Activated B cell treated with CpG ODN at 0.5 μM for 24 hours (primary cell): ENCODE measurements at regions not wholly inside any gene's neighbourhood (a gene's known extent, or its start where the extent isn't known, plus 50 kb on each side); places are given as distances from the start of the nearest gene placed in this dataset.
A peak's percentile ranks its signal among the peaks of the same experiment; 100 is the strongest.
"Not testable (repeated sequence)": the region's sequence is repeated elsewhere in the genome, so short reads cannot be mapped to it uniquely, and the experiment has no call there.

Source experiments
- ATAC-seq: fragments of 200-7000 bp; cut with Tn5 transposase; one replicate; pipeline ENCODE4 v1.10.0; 2021; ENCODE audit warnings: low read depth, mild to moderate bottlenecking, moderate library complexity
- CTCF ChIA-PET: fragments of 350-600 bp; sonication (Branson Sonifier 250); formaldehyde crosslinking; loops from one replicate; lab custom pipeline; 2021; ENCODE audit warnings: antibody characterized with exemption; lab: Charles Lee
- POLR2A ChIA-PET: fragments of 350-600 bp; sonication (Branson Sonifier 250); formaldehyde crosslinking; loops from one replicate; lab custom pipeline; 2021; ENCODE audit warnings: antibody characterized with exemption; lab: Charles Lee
- DNase-seq: peaks from one replicate; pipeline ENCODE4 v3.0.0; 2022
- H3K27ac Mint-ChIP-seq: one replicate; pipeline ENCODE4 v1.8.0; 2020; ENCODE audit warnings: mixed read lengths
- H3K27me3 Mint-ChIP-seq: one replicate; pipeline ENCODE4 v1.8.0; 2021; ENCODE audit warnings: mixed read lengths
- H3K36me3 Mint-ChIP-seq: one replicate; pipeline ENCODE4 v1.8.0; 2021; ENCODE audit warnings: low read depth, mixed read lengths
- H3K4me1 Mint-ChIP-seq: one replicate; pipeline ENCODE4 v1.8.0; 2021; ENCODE audit warnings: mixed read lengths
- H3K4me3 Mint-ChIP-seq: one replicate; pipeline ENCODE4 v1.8.0; 2020; ENCODE audit warnings: mild to moderate bottlenecking, mixed read lengths
- H3K9me3 Mint-ChIP-seq: one replicate; pipeline ENCODE4 v1.8.0; 2020; ENCODE audit warnings: mixed read lengths
- CTCF ChIP-seq: fragments of 200-600 bp; IDR thresholded peaks from one replicate; pipeline ENCODE4 v1.8.0; 2022; ENCODE audit warnings: antibody characterized with exemption, mild to moderate bottlenecking
- intact Hi-C: fragments of 100-400 bp; cut with micrococcal nuclease; formaldehyde crosslinking; loops from one replicate; pipeline ENCODE4 v1.15.1; 2024

- Mint-ChIP-seq H3K27ac (no peak overlapping the region), H3K4me1 (peaks cover 4% of the 10 kb centered on the region), H3K27me3 (no peaks in the 10 kb centered on the region), H3K9me3 (peaks cover 2% of the 10 kb centered on the region), H3K36me3 (no peaks in the 10 kb centered on the region), H3K4me3 (no peak overlapping the region)
- intact Hi-C loops, result no loop called here
- ATAC-seq (no peak), DNase-seq (no peak)
- ChIA-PET POLR2A (no interaction called here), CTCF (no interaction called here)
- no peak for TF ChIP-seq CTCF
Observed at GRCh38 chr6:81608776-81609175, 143.7 kb downstream of the TENT5A start.

DNA sequence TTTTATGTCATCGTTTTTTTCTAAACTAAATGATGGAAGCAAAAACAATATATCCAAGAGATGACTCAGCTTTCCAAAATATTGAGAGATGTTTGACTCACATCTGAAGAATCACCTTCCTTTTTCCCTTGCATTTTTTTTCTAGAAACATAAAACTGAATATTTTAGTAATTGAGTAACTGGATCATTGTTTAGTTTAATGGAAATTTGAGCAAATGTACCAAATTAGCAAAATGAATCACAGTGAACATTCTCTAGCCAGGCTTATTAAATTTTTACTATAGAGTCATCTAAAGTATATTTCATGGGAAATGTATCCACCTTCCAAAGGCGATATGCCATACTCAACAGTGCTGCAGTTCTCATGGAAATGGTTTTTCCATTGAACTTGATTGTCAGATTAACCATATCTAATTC lies 145.5 kb downstream of the TENT5A start:
- no peak overlapping the region for H3K27ac Mint-ChIP-seq
- H3K27me3 Mint-ChIP-seq, result no peaks in the 10 kb centered on the region
- peaks cover 4% of the 10 kb centered on the region for H3K4me1 Mint-ChIP-seq
- no peak for DNase-seq
- intact Hi-C loops, result no loop called here
- no peaks in the 10 kb centered on the region for H3K36me3 Mint-ChIP-seq
- ChIA-PET CTCF (no interaction called here), POLR2A (no interaction called here)
- TF ChIP-seq CTCF, result no peak
- peaks cover 4% of the 10 kb centered on the region for H3K9me3 Mint-ChIP-seq
- no peak for ATAC-seq
- H3K4me3 Mint-ChIP-seq, result no peak overlapping the region

GRCh38 chr6:81605526-81605925 lies 147.0 kb downstream of the TENT5A start:
- ATAC-seq (no peak), DNase-seq (no peak)
- Mint-ChIP-seq H3K4me3 (no peak overlapping the region), H3K9me3 (peaks cover 4% of the 10 kb centered on the region), H3K27ac (no peak overlapping the region), H3K27me3 (no peaks in the 10 kb centered on the region), H3K4me1 (peaks cover 8% of the 10 kb centered on the region), H3K36me3 (no peaks in the 10 kb centered on the region)
- CTCF ChIA-PET, result no interaction called here
- intact Hi-C loops, result no loop called here
- no peak for TF ChIP-seq CTCF
- POLR2A ChIA-PET, result no interaction called here

DNA sequence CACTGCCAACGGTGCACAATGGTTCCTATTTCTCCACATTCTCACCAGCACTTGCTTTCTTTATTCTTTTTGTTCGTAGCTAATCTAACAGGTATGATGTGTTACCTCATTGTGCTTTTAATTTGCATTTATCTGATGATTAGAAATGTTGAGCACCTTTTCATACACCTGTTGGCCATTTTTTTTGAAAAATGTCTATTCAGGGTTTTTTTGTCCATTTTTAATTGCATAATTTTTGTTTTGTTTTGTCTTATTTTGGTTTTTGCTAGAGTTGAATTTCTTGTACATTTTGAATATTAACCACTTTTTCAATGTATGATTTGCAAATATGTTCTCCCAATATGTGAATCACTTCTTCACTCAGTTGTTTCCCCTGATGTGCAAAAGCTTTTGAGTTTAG lies 150.6 kb downstream of the TENT5A start:
- peaks cover 4% of the 10 kb centered on the region for H3K9me3 Mint-ChIP-seq
- H3K36me3 Mint-ChIP-seq, result no peaks in the 10 kb centered on the region
- no peak for ATAC-seq
- TF ChIP-seq CTCF, result no peak
- no peak overlapping the region for H3K4me3 Mint-ChIP-seq
- CTCF ChIA-PET, result no interaction called here
- H3K27ac Mint-ChIP-seq, result no peak overlapping the region
- intact Hi-C loops, result loop anchor here (5.0 kb wide), 1 partner anchor 150 kb away; the partner anchor contains the start of gene TENT5A
- no peaks in the 10 kb centered on the region for H3K27me3 Mint-ChIP-seq
- peaks cover 12% of the 10 kb centered on the region for H3K4me1 Mint-ChIP-seq
- POLR2A ChIA-PET, result no interaction called here
- no peak for DNase-seq

GRCh38 chr6:81600488-81600887 lies 152.0 kb downstream of the TENT5A start:
- H3K9me3 Mint-ChIP-seq, H3K27me3 Mint-ChIP-seq, H3K4me3 Mint-ChIP-seq, H3K36me3 Mint-ChIP-seq, POLR2A ChIA-PET, H3K27ac Mint-ChIP-seq, CTCF ChIA-PET, DNase-seq: not testable (repeated sequence)
- intact Hi-C loops, result loop anchor here (5.0 kb wide), 1 partner anchor 152 kb away; the partner anchor contains the start of gene TENT5A
- peaks cover 12% of the 10 kb centered on the region for H3K4me1 Mint-ChIP-seq
- peak; percentile 28 for ATAC-seq

DNA sequence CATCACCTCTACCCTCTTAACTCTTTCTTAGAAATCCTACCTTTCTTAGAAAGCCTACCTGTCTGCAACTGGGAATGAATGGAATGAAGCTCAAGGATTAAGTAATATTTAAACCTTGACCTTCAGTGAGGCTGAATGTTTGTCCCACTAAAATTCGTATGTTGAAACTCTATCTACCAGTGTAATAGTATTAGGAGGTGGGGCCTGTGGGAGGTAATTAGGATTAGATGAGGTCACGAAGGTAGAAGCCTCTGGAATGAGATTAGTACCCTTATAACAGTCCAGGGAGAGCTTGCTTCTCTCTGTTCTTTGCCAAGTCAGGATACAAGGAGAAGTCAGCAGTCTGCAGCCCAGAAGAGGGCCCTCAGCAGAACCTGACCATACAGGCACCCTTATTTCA lies 158.0 kb downstream of the TENT5A start:
- intact Hi-C loops, result no loop called here
- H3K27ac Mint-ChIP-seq, result no peak overlapping the region
- no peak for ATAC-seq
- peaks cover 3% of the 10 kb centered on the region for H3K9me3 Mint-ChIP-seq
- no peaks in the 10 kb centered on the region for H3K4me1 Mint-ChIP-seq
- DNase-seq, result no peak
- no peaks in the 10 kb centered on the region for H3K36me3 Mint-ChIP-seq
- no peak overlapping the region for H3K4me3 Mint-ChIP-seq
- ChIA-PET CTCF (no interaction called here), POLR2A (no interaction called here)
- H3K27me3 Mint-ChIP-seq, result no peaks in the 10 kb centered on the region
- TF ChIP-seq CTCF, result no peak
